ENCODE measurements at regions not wholly inside any gene's neighbourhood (a gene's known extent, or its start where the extent isn't known, plus 50 kb on each side); places are given as distances from the start of the nearest gene placed in this dataset.

DNA sequence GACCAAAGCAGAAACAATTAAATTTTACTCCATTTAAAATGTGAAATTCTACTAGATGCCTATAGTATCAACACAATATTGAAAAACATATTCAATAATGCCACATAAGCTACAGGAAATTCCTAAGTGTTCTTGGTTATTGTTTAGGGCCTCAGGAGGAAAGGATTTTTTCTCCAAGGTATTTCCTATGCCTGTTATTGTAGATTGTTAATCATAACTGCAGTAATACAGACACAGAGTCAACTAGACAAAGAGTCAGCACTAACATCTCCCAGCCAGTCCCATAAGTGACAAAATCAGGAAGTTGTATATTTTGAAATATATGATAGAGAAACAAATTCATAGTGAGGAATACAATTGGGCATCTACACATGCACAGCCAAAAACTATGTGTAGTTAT, 782.7 kb upstream of the KIF2B start:
- TF ChIP-seq, protein P1, sequence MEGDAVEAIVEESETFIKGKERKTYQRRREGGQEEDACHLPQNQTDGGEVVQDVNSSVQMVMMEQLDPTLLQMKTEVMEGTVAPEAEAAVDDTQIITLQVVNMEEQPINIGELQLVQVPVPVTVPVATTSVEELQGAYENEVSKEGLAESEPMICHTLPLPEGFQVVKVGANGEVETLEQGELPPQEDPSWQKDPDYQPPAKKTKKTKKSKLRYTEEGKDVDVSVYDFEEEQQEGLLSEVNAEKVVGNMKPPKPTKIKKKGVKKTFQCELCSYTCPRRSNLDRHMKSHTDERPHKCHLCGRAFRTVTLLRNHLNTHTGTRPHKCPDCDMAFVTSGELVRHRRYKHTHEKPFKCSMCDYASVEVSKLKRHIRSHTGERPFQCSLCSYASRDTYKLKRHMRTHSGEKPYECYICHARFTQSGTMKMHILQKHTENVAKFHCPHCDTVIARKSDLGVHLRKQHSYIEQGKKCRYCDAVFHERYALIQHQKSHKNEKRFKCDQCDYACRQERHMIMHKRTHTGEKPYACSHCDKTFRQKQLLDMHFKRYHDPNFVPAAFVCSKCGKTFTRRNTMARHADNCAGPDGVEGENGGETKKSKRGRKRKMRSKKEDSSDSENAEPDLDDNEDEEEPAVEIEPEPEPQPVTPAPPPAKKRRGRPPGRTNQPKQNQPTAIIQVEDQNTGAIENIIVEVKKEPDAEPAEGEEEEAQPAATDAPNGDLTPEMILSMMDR (conservative IDR thresholded peaks at IDR 0.05), result no peak
- TF ChIP-seq EZH2 (IDR thresholded peaks at IDR 0.05; ENCODE audit: low read depth), result no peak
- no TSS peak for BruUV-seq (replicated peaks)
- CTCF ChIA-PET, result no interaction called here

GRCh38 chr17:53033297-53033696, 789.4 kb upstream of the KIF2B start:
- CTCF ChIA-PET, result no interaction called here
- Histone ChIP-seq H4K20me1 (ENCODE audit: insufficient read depth) (no peaks in the 10 kb centered on the region), H3K9me2 (ENCODE audit: insufficient read depth) (no peaks in the 10 kb centered on the region), H3K27me3 (ENCODE audit: insufficient read depth, low read depth) (no peaks in the 10 kb centered on the region), H3K36me3 (ENCODE audit: low read depth) (no peaks in the 10 kb centered on the region), H3K79me2 (ENCODE audit: low read depth) (no peaks in the 10 kb centered on the region), H3F3A (ENCODE audit: insufficient read depth, low read depth) (no peaks in the 10 kb centered on the region), H3K4me1 (replicated peaks; ENCODE audit: insufficient read depth) (no peaks in the 10 kb centered on the region), H3K27ac (no peak overlapping the region), H3K4me2 (no peak overlapping the region), H3K9me3 (ENCODE audit: insufficient read depth, low read depth) (no peaks in the 10 kb centered on the region), H2AFZ (no peak overlapping the region), H3K4me3 (no peak overlapping the region)
- POLR2A ChIA-PET (ENCODE audit: unreplicated experiment), result no interaction called here
- TF ChIP-seq, protein P1 (conservative IDR thresholded peaks at IDR 0.05), result no peak
- no peak for TF ChIP-seq EZH2 (IDR thresholded peaks at IDR 0.05; ENCODE audit: low read depth)
- intact Hi-C loops (cut with micrococcal nuclease; ENCODE audit: unreplicated experiment), result no loop called here
- no TSS peak for BruUV-seq (replicated peaks)
- DNase-seq, result no peak

More for the DNA sequence above, 782.7 kb upstream of the KIF2B start:
- no peak for DNase-seq
- H4K20me1 ChIP-seq (ENCODE audit: insufficient read depth), result no peaks in the 10 kb centered on the region
- H3K27me3 ChIP-seq (ENCODE audit: insufficient read depth, low read depth), result no peaks in the 10 kb centered on the region
- intact Hi-C loops (cut with micrococcal nuclease; ENCODE audit: unreplicated experiment), result no loop called here
- no peaks in the 10 kb centered on the region for H3F3A ChIP-seq (ENCODE audit: insufficient read depth, low read depth)
- H3K36me3 ChIP-seq (ENCODE audit: low read depth), result no peaks in the 10 kb centered on the region
- H3K9me2 ChIP-seq (ENCODE audit: insufficient read depth), result no peaks in the 10 kb centered on the region
- H3K9me3 ChIP-seq (ENCODE audit: insufficient read depth, low read depth), result no peaks in the 10 kb centered on the region
- H3K4me1 ChIP-seq (replicated peaks; ENCODE audit: insufficient read depth), result no peaks in the 10 kb centered on the region
- no peak overlapping the region for H2AFZ ChIP-seq
- H3K27ac ChIP-seq, result no peak overlapping the region
- H3K4me2 ChIP-seq, result no peak overlapping the region
- no peaks in the 10 kb centered on the region for H3K79me2 ChIP-seq (ENCODE audit: low read depth)
- POLR2A ChIA-PET (ENCODE audit: unreplicated experiment), result no interaction called here
- H3K4me3 ChIP-seq, result no peak overlapping the region

GRCh38 chr17:53032861-53033271, 789.9 kb upstream of the KIF2B start:
- DNase-seq, result peak; percentile 4 to 51
- Histone ChIP-seq H3K4me2 (no peak overlapping the region), H3K4me3 (no peak overlapping the region), H4K20me1 (ENCODE audit: insufficient read depth) (no peaks in the 10 kb centered on the region), H3K79me2 (ENCODE audit: low read depth) (no peaks in the 10 kb centered on the region), H3F3A (ENCODE audit: insufficient read depth, low read depth) (no peaks in the 10 kb centered on the region), H3K27me3 (ENCODE audit: insufficient read depth, low read depth) (no peaks in the 10 kb centered on the region), H3K9me2 (ENCODE audit: insufficient read depth) (no peaks in the 10 kb centered on the region), H3K4me1 (replicated peaks; ENCODE audit: insufficient read depth) (no peaks in the 10 kb centered on the region), H3K27ac (no peak overlapping the region), H3K9me3 (ENCODE audit: insufficient read depth, low read depth) (no peaks in the 10 kb centered on the region), H3K36me3 (ENCODE audit: low read depth) (no peaks in the 10 kb centered on the region), H2AFZ (no peak overlapping the region)
- ChIA-PET POLR2A (ENCODE audit: unreplicated experiment) (no interaction called here), CTCF (no interaction called here)
- no TSS peak for BruUV-seq (replicated peaks)
- TF ChIP-seq, protein P1 (conservative IDR thresholded peaks at IDR 0.05), result peak; percentile 67
- TF ChIP-seq EZH2 (IDR thresholded peaks at IDR 0.05; ENCODE audit: low read depth), result no peak
- intact Hi-C loops (cut with micrococcal nuclease; ENCODE audit: unreplicated experiment), result no loop called here
